ENCODE measurements at regions not wholly inside any gene's neighbourhood (a gene's known extent, or its start where the extent isn't known, plus 50 kb on each side); places are given as distances from the start of the nearest gene placed in this dataset.

- TF ChIP-seq, protein P1, sequence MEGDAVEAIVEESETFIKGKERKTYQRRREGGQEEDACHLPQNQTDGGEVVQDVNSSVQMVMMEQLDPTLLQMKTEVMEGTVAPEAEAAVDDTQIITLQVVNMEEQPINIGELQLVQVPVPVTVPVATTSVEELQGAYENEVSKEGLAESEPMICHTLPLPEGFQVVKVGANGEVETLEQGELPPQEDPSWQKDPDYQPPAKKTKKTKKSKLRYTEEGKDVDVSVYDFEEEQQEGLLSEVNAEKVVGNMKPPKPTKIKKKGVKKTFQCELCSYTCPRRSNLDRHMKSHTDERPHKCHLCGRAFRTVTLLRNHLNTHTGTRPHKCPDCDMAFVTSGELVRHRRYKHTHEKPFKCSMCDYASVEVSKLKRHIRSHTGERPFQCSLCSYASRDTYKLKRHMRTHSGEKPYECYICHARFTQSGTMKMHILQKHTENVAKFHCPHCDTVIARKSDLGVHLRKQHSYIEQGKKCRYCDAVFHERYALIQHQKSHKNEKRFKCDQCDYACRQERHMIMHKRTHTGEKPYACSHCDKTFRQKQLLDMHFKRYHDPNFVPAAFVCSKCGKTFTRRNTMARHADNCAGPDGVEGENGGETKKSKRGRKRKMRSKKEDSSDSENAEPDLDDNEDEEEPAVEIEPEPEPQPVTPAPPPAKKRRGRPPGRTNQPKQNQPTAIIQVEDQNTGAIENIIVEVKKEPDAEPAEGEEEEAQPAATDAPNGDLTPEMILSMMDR (IDR thresholded peaks at IDR 0.05), result no peak
- TF ChIP-seq POLR2A (IDR thresholded peaks at IDR 0.05) (no peak), POLR2AphosphoS5 (IDR thresholded peaks at IDR 0.05; ENCODE audit: insufficient read depth in 1 of 2, low read depth in 1 of 2) (no peak)
Measured at GRCh38 chr1:101165532-101165931, 71.3 kb upstream of the S1PR1 start.

Data from vagina (tissue), 2 donors.